H9 (cell line): ENCODE measurements at regions not wholly inside any gene's neighbourhood (a gene's known extent, or its start where the extent isn't known, plus 50 kb on each side); places are given as distances from the start of the nearest gene placed in this dataset.

Source experiments
- DNase-seq: peaks from one replicate; pipeline ENCODE4 v3.0.0-alpha.2; 2017
- H2AFZ ChIP-seq: one replicate; pipeline ENCODE4 v1.6.1; 2013; ENCODE audit warnings: mild to moderate bottlenecking, low read length, control low read depth, moderate library complexity
- H2AK5ac ChIP-seq: 2 replicates; pipeline ENCODE4 v1.6.1; 2013; ENCODE audit warnings: low read length, control low read depth, mixed read lengths; ENCODE audit not compliant: insufficient read length
- H2BK120ac ChIP-seq: one replicate; pipeline ENCODE4 v1.6.1; 2013; ENCODE audit warnings: low read depth, mild to moderate bottlenecking, low read length, control low read depth, inconsistent platforms; ENCODE audit not compliant: poor library complexity, severe bottlenecking
- H2BK12ac ChIP-seq: 2 replicates; pipeline ENCODE4 v1.6.1; 2013; ENCODE audit warnings: low read length, control low read depth, mixed read lengths, low read depth; ENCODE audit not compliant: insufficient read length
- H2BK15ac ChIP-seq: 2 replicates; pipeline ENCODE4 v1.6.1; 2013; ENCODE audit warnings: low read depth, low read length, control low read depth
- H2BK20ac ChIP-seq: one replicate; pipeline ENCODE4 v1.6.1; 2013; ENCODE audit warnings: low read depth, mild to moderate bottlenecking, low read length, control low read depth, inconsistent platforms; ENCODE audit not compliant: poor library complexity, severe bottlenecking
- H2BK5ac ChIP-seq: 2 replicates; pipeline ENCODE4 v1.6.1; 2013; ENCODE audit warnings: low read length, control low read depth, mixed read lengths; ENCODE audit not compliant: insufficient read length
- H3K14ac ChIP-seq: 2 replicates; pipeline ENCODE4 v1.6.1; 2013; ENCODE audit warnings: low read length, control low read depth; ENCODE audit not compliant: insufficient read depth
- H3K18ac ChIP-seq: 2 replicates; pipeline ENCODE4 v1.6.1; 2013; ENCODE audit warnings: low read depth, mild to moderate bottlenecking, mixed read lengths, low read length, control low read depth; ENCODE audit not compliant: insufficient read length
- H3K23ac ChIP-seq: 2 replicates; pipeline ENCODE4 v1.6.1; 2013; ENCODE audit warnings: low read length, control low read depth, mixed read lengths, low read depth; ENCODE audit not compliant: insufficient read length
- H3K23me2 ChIP-seq: 2 replicates; pipeline ENCODE4 v1.6.1; 2013; ENCODE audit warnings: low read depth, mild to moderate bottlenecking, mixed read lengths, low read length, control low read depth; ENCODE audit not compliant: insufficient read length, poor library complexity, severe bottlenecking
- H3K27ac ChIP-seq: 2 replicates; pipeline ENCODE4 v1.5.1; 2013; ENCODE audit warnings: low read length, control low read depth, mixed read lengths, low read depth; ENCODE audit not compliant: insufficient read length
- H3K27me3 ChIP-seq: 2 replicates; pipeline ENCODE4 v1.6.1; 2013; ENCODE audit warnings: low read length, control low read depth, inconsistent platforms; ENCODE audit not compliant: insufficient read depth
- H3K4ac ChIP-seq: 2 replicates; pipeline ENCODE4 v1.6.1; 2013; ENCODE audit warnings: low read depth, mild to moderate bottlenecking, control low read depth, inconsistent platforms, low read length, moderate library complexity
- H3K4me1 ChIP-seq: 2 replicates; pipeline ENCODE4 v1.6.1; 2013; ENCODE audit warnings: low read length, control low read depth, inconsistent platforms; ENCODE audit not compliant: insufficient read depth
- H3K4me2 ChIP-seq: 2 replicates; pipeline ENCODE4 v1.6.1; 2013; ENCODE audit warnings: low read length, control low read depth, mixed read lengths; ENCODE audit not compliant: insufficient read length, insufficient read depth
- H3K56ac ChIP-seq: 2 replicates; pipeline ENCODE4 v1.6.1; 2013; ENCODE audit warnings: low read depth, mild to moderate bottlenecking, mixed read lengths, low read length, control low read depth; ENCODE audit not compliant: insufficient read length
- H3K79me1 ChIP-seq: 2 replicates; pipeline ENCODE4 v1.6.1; 2013; ENCODE audit warnings: low read depth, mild to moderate bottlenecking, moderate library complexity, low read length, control low read depth, inconsistent platforms; ENCODE audit not compliant: insufficient read depth, poor library complexity, severe bottlenecking
- H3K79me2 ChIP-seq: 2 replicates; pipeline ENCODE4 v1.6.1; 2013; ENCODE audit warnings: low read length, control low read depth, inconsistent platforms; ENCODE audit not compliant: insufficient read depth
- H3K9ac ChIP-seq: 2 replicates; pipeline ENCODE4 v1.6.1; 2013; ENCODE audit warnings: low read length, control low read depth, mixed read lengths; ENCODE audit not compliant: insufficient read length; ENCODE audit errors: extremely low read depth
- H3K9me3 ChIP-seq: one replicate; pipeline ENCODE4 v1.6.1; 2013; ENCODE audit warnings: low read depth, low read length, inconsistent platforms; ENCODE audit not compliant: control insufficient read depth
- H3T11ph ChIP-seq: one replicate; pipeline ENCODE4 v1.6.1; 2013; ENCODE audit warnings: mild to moderate bottlenecking, low read length, control low read depth, inconsistent platforms
- H4K20me1 ChIP-seq: one replicate; pipeline ENCODE4 v1.6.1; 2013; ENCODE audit not compliant: control insufficient read depth, insufficient read length, insufficient read depth
- H4K5ac ChIP-seq: 2 replicates; pipeline ENCODE4 v1.6.1; 2013; ENCODE audit warnings: low read depth, mild to moderate bottlenecking, mixed read lengths, low read length, control low read depth; ENCODE audit not compliant: insufficient read length
- H4K8ac ChIP-seq: replicated peaks from 2 replicates; pipeline ENCODE4 v1.6.1; 2013; ENCODE audit warnings: low read length, control low read depth, mixed read lengths, low read depth; ENCODE audit not compliant: insufficient read length
- H4K91ac ChIP-seq: 2 replicates; pipeline ENCODE4 v1.6.1; 2013; ENCODE audit warnings: low read depth, mild to moderate bottlenecking, moderate library complexity, mixed read lengths, low read length, control low read depth; ENCODE audit not compliant: insufficient read length
- H3K27ac Mint-ChIP-seq, 3 experiments: 2 replicates in 2 of 3; 3 replicates in 1 of 3; pipeline ENCODE4 v1.8.0; 2020 to 2021; ENCODE audit warnings: mixed read lengths in 3 of 3, mild to moderate bottlenecking in 1 of 3, moderate library complexity in 1 of 3
- H3K27me3 Mint-ChIP-seq: 2 replicates; pipeline ENCODE4 v1.8.0; 2021; ENCODE audit warnings: low read depth, mild to moderate bottlenecking, moderate library complexity, mixed read lengths
- H3K36me3 Mint-ChIP-seq, 3 experiments: 2 replicates in 2 of 3; 3 replicates in 1 of 3; pipeline ENCODE4 v1.8.0; 2020 to 2021; ENCODE audit warnings: low read depth in 3 of 3, mixed read lengths in 3 of 3; ENCODE audit not compliant: insufficient read depth in 1 of 3
- H3K4me1 Mint-ChIP-seq, 2 experiments: 2 replicates each; pipeline ENCODE4 v1.8.0; 2020; ENCODE audit warnings: mixed read lengths in 2 of 2
- H3K4me3 Mint-ChIP-seq, 2 experiments: 2 replicates in 1 of 2; 3 replicates in 1 of 2; pipeline ENCODE4 v1.8.0; 2020 to 2021; ENCODE audit warnings: mild to moderate bottlenecking in 2 of 2, mixed read lengths in 2 of 2, moderate library complexity in 1 of 2
- H3K9me3 Mint-ChIP-seq, 2 experiments: 2 replicates in 1 of 2; 3 replicates in 1 of 2; pipeline ENCODE4 v1.8.0; 2020; ENCODE audit warnings: mild to moderate bottlenecking in 2 of 2, mixed read lengths in 2 of 2, moderate library complexity in 1 of 2
- CTCF ChIP-seq: fragments of 200-600 bp; sonication (generic); conservative IDR thresholded peaks from 3 replicates; pipeline ENCODE4 v1.8.0; 2021; ENCODE audit warnings: antibody characterized with exemption, mild to moderate bottlenecking
- WGBS: extraction: QIAGEN DNeasy Blood & Tissue Kit; methylation state at CpG from one replicate; pipeline ENCODE4 v1.1.7; 2013; ENCODE audit warnings: missing lambda C conversion rate, low lambda C conversion rate, mixed read lengths; ENCODE audit not compliant: insufficient read length; ENCODE audit errors: extremely low coverage; 5-methylcytosine and 5-hydroxymethylcytosine counted together

DNA sequence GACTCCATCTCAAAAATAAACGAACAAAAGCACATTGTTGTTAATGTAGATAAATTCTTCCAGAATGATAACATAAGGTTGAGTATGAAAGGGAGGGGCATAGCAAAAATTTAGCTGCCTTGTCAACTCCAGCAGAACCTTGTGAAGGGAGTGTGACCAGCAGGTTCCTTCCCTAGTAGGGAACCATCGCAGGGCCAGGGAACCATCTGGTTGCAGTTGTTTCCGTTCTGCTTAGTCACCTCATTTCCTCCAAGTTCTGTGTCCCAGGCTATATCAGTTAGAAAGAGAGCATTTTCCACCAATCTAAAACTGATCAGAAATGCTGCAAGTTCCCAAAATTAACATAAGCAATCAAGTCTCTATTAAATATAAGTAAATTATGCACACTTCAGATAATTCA is 126.7 kb upstream of the BLID start:
- Histone ChIP-seq H2BK12ac (no peak overlapping the region), H3K27ac (no peak overlapping the region), H3K27me3 (no peaks in the 10 kb centered on the region), H3K18ac (no peak overlapping the region), H4K5ac (no peak overlapping the region), H3K4ac (no peak overlapping the region), H3K79me1 (no peaks in the 10 kb centered on the region), H2BK15ac (no peak overlapping the region), H2AFZ (no peak overlapping the region), H2BK120ac (no peak overlapping the region), H3K56ac (no peak overlapping the region), H2BK5ac (no peak overlapping the region), H4K91ac (no peak overlapping the region), H3K79me2 (no peaks in the 10 kb centered on the region), H2BK20ac (no peak overlapping the region), H3K4me2 (no peak overlapping the region), H3K9me3 (no peaks in the 10 kb centered on the region), H4K20me1 (no peaks in the 10 kb centered on the region), H3K23me2 (no peaks in the 10 kb centered on the region), H3K9ac (no peak overlapping the region), H2AK5ac (no peak overlapping the region), H3K23ac (no peak overlapping the region), H3K4me1 (no peaks in the 10 kb centered on the region; the same call in 1 of the 2 replicates), H4K8ac (no peak overlapping the region), H3T11ph (no peak overlapping the region), H3K14ac (no peak overlapping the region)
- Mint-ChIP-seq H3K27me3 (peaks cover 1% of the 10 kb centered on the region), H3K4me1 (peaks cover 0 to 6% of the 10 kb centered on the region in 2 experiments; a peak in 2 of 4 replicates), H3K36me3 (no peaks in the 10 kb centered on the region), H3K27ac (no peak overlapping the region), H3K4me3 (no peak overlapping the region), H3K9me3 (no peaks in the 10 kb centered on the region)
- TF ChIP-seq CTCF, result no peak
- no CpG with 5 or more reads among the region's 3 CpGs for WGBS
- no peak for DNase-seq
